Smooth muscle cell (in vitro differentiated cells): ENCODE measurements at regions not wholly inside any gene's neighbourhood (a gene's known extent, or its start where the extent isn't known, plus 50 kb on each side); places are given as distances from the start of the nearest gene placed in this dataset.

ENCODE experiments used
- DNase-seq: peaks from one replicate; lab custom pipeline; 2025; ENCODE audit not compliant: unreplicated experiment; lab: John Stamatoyannopoulos, UW
- H2AFZ ChIP-seq: fragments of 200-600 bp; sonication (generic); 2 replicates; pipeline ENCODE4 v1.6.0; 2016; ENCODE audit warnings: antibody characterized with exemption, low read depth, mild to moderate bottlenecking
- H3F3A ChIP-seq: fragments of 200-600 bp; sonication (generic); 2 replicates; pipeline ENCODE4 v1.6.0; 2017; ENCODE audit warnings: antibody characterized with exemption, low read depth
- H3K27ac ChIP-seq: fragments of 200-600 bp; sonication (generic); 2 replicates; pipeline ENCODE4 v1.5.1; 2016; ENCODE audit warnings: low read depth, mild to moderate bottlenecking
- H3K27me3 ChIP-seq: fragments of 200-600 bp; sonication (generic); 2 replicates; pipeline ENCODE4 v1.6.1; 2016; ENCODE audit warnings: low read depth, mild to moderate bottlenecking
- H3K36me3 ChIP-seq: fragments of 200-600 bp; sonication (generic); 2 replicates; pipeline ENCODE4 v1.5.1; 2016; ENCODE audit warnings: low read depth
- H3K4me1 ChIP-seq: fragments of 200-600 bp; sonication (generic); 2 replicates; pipeline ENCODE4 v1.5.1; 2016; ENCODE audit warnings: low read depth
- H3K4me2 ChIP-seq: fragments of 200-600 bp; sonication (generic); 2 replicates; pipeline ENCODE4 v1.6.0; 2016; ENCODE audit warnings: mild to moderate bottlenecking
- H3K4me3 ChIP-seq: fragments of 200-600 bp; sonication (generic); 2 replicates; pipeline ENCODE4 v1.5.1; 2016; ENCODE audit warnings: mild to moderate bottlenecking
- H3K79me2 ChIP-seq: fragments of 200-600 bp; sonication (generic); 2 replicates; pipeline ENCODE4 v1.6.0; 2016; ENCODE audit warnings: low read depth, mild to moderate bottlenecking
- H3K9ac ChIP-seq: fragments of 200-600 bp; sonication (generic); 2 replicates; pipeline ENCODE4 v1.6.0; 2016; ENCODE audit warnings: low read depth
- H3K9me3 ChIP-seq: fragments of 200-600 bp; sonication (generic); replicated peaks from 2 replicates; pipeline ENCODE4 v1.5.1; 2016; ENCODE audit warnings: low read depth
- H4K20me1 ChIP-seq: fragments of 200-600 bp; sonication (generic); 2 replicates; pipeline ENCODE4 v1.6.0; 2016; ENCODE audit warnings: low read depth
- WGBS: methylation state at CpG from one replicate; pipeline ENCODE4 v1.1.7; 2016; ENCODE audit warnings: low lambda C conversion rate; 5-methylcytosine and 5-hydroxymethylcytosine counted together
- TF ChIP-seq, protein P1 (sequence below): fragments of 200-600 bp; sonication (generic); IDR thresholded peaks from 2 replicates; pipeline ENCODE4 v1.5.1; 2017; ENCODE audit warnings: borderline replicate concordance, mild to moderate bottlenecking, antibody characterized with exemption; ENCODE audit not compliant: insufficient read depth, poor library complexity, severe bottlenecking

GRCh38 chr17:36825951-36826350, 111.3 kb upstream of the LHX1 start:
- Histone ChIP-seq H3F3A (no peaks in the 10 kb centered on the region), H2AFZ (no peak overlapping the region), H3K79me2 (no peaks in the 10 kb centered on the region), H3K4me2 (no peak overlapping the region), H4K20me1 (no peaks in the 10 kb centered on the region), H3K27ac (no peak overlapping the region), H3K27me3 (peaks cover 48% of the 10 kb centered on the region), H3K9ac (no peak overlapping the region), H3K4me1 (no peaks in the 10 kb centered on the region), H3K4me3 (no peak overlapping the region), H3K9me3 (no peaks in the 10 kb centered on the region), H3K36me3 (no peaks in the 10 kb centered on the region)
- DNase-seq = no peak
- WGBS = 70% methylated on average over 9 of the region's 9 CpGs
- TF ChIP-seq, protein P1, sequence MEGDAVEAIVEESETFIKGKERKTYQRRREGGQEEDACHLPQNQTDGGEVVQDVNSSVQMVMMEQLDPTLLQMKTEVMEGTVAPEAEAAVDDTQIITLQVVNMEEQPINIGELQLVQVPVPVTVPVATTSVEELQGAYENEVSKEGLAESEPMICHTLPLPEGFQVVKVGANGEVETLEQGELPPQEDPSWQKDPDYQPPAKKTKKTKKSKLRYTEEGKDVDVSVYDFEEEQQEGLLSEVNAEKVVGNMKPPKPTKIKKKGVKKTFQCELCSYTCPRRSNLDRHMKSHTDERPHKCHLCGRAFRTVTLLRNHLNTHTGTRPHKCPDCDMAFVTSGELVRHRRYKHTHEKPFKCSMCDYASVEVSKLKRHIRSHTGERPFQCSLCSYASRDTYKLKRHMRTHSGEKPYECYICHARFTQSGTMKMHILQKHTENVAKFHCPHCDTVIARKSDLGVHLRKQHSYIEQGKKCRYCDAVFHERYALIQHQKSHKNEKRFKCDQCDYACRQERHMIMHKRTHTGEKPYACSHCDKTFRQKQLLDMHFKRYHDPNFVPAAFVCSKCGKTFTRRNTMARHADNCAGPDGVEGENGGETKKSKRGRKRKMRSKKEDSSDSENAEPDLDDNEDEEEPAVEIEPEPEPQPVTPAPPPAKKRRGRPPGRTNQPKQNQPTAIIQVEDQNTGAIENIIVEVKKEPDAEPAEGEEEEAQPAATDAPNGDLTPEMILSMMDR = no peak

DNA sequence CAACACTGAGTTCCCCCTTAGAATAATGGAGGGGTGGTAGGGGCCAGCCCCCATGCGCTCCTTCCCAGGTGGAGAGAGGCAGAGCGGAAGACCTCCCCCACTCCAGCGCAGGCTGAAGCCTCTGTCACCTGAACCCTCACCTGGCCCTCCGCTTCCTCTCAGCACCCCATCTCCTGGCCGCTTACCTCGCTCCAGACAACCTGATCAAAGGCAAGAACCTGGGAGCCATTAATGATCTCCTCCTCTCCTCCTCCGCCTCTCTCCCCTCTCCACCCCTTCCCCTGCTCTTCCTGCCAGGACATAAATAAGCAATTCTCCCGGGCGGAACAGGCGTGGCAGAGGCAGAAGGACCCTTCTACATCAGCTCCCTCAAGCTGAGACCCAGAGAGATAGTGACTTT, 110.2 kb upstream of the LHX1 start:
- Histone ChIP-seq H3K79me2 (no peaks in the 10 kb centered on the region), H4K20me1 (no peaks in the 10 kb centered on the region), H3K9ac (no peak overlapping the region), H3K4me1 (no peaks in the 10 kb centered on the region), H3F3A (no peaks in the 10 kb centered on the region), H3K9me3 (no peaks in the 10 kb centered on the region), H3K36me3 (no peaks in the 10 kb centered on the region), H3K4me3 (no peak overlapping the region), H3K4me2 (no peak overlapping the region), H2AFZ (no peak overlapping the region), H3K27me3 (peaks cover 36% of the 10 kb centered on the region), H3K27ac (no peak overlapping the region)
- 65% methylated on average over 10 of the region's 10 CpGs for WGBS
- TF ChIP-seq, protein P1 = no peak
- DNase-seq = no peak

DNA sequence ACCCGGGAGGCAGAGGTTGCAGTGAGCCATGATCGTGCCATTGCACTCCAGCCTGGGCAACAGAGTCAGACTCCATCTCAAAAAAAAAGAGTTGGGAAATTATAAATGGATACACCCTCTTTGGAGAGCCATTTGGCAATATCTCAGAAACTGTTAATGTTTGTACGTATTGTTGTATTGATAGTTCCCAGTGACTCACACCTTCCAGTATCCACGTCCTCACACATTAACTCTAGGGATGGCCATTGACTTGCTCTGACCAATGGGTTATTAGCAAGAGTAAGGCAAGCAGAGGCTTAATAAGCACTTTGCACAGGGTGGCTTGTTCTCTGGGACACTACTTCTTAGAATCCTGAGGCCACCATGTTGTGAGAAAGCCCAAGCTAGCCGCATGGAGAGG, 107.6 kb upstream of the LHX1 start:
- 94% methylated on average over 5 of the region's 5 CpGs for WGBS
- Histone ChIP-seq H3K79me2 (no peaks in the 10 kb centered on the region), H3K27me3 (peaks cover 34% of the 10 kb centered on the region), H2AFZ (no peak overlapping the region), H3K4me3 (no peak overlapping the region), H3K9ac (no peak overlapping the region), H3K9me3 (no peaks in the 10 kb centered on the region), H3K27ac (no peak overlapping the region), H4K20me1 (no peaks in the 10 kb centered on the region), H3K4me2 (no peak overlapping the region), H3F3A (no peaks in the 10 kb centered on the region), H3K4me1 (no peaks in the 10 kb centered on the region), H3K36me3 (no peaks in the 10 kb centered on the region)
- no peak for DNase-seq
- TF ChIP-seq, protein P1 = no peak

DNA sequence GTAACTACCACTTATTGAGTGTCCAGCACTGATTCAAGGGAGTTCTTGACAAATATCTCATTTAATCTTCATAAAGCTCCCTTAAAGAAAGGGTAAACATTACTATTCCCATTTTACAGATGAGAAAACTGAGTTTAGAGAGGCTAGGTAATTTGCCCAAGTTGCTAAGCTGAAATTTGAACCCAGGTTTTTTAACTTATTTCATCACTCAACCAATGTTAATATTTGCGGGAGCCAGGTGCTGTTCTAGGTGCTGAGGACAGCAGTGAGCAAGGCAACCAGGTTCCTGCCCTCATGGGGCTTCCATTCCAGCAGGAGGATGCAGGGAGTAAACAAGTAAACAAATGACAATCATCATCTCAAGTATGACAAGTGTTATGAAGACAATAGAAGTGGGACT, 104.0 kb upstream of the LHX1 start:
- no peak overlapping the region for H2AFZ ChIP-seq
- no peaks in the 10 kb centered on the region for H4K20me1 ChIP-seq
- 93% methylated on average over 1 of the region's 1 CpG for WGBS
- no peak overlapping the region for H3K27ac ChIP-seq
- H3K79me2 ChIP-seq = no peaks in the 10 kb centered on the region
- H3K9me3 ChIP-seq = no peaks in the 10 kb centered on the region
- H3K4me3 ChIP-seq = no peak overlapping the region
- no peaks in the 10 kb centered on the region for H3K36me3 ChIP-seq
- no peak overlapping the region for H3K9ac ChIP-seq
- H3K4me1 ChIP-seq = no peaks in the 10 kb centered on the region
- H3F3A ChIP-seq = no peaks in the 10 kb centered on the region
- TF ChIP-seq, protein P1 = no peak
- no peak overlapping the region for H3K4me2 ChIP-seq
- no peak for DNase-seq
- peaks cover 10% of the 10 kb centered on the region for H3K27me3 ChIP-seq
